GM13977 (cell line): ENCODE measurements at regions not wholly inside any gene's neighbourhood (a gene's known extent, or its start where the extent isn't known, plus 50 kb on each side); places are given as distances from the start of the nearest gene placed in this dataset.

Experiments used
- DNase-seq: peaks from one replicate; pipeline ENCODE4 v3.0.0; 2012; ENCODE audit warnings: low spot score
- in situ Hi-C: fragments of 300-500 bp; cut with MboI; formaldehyde crosslinking; loops from one replicate; pipeline ENCODE4 v1.12.0; 2022; ENCODE audit warnings: low sequenced_read_pairs, low pct_unique_long_range_greater_than_20kb, mixed read lengths, inconsistent platforms; ENCODE audit not compliant: unreplicated experiment
- TF ChIP-seq, protein P1 (sequence below): IDR thresholded peaks from 2 replicates; pipeline ENCODE4 v1.5.1; 2012; ENCODE audit warnings: mild to moderate bottlenecking, control low read depth; ENCODE audit not compliant: insufficient read depth; ENCODE audit errors: extremely low read depth, missing control alignments

- in situ Hi-C loops: no loop called here
- no peak for DNase-seq
- TF ChIP-seq, protein P1, sequence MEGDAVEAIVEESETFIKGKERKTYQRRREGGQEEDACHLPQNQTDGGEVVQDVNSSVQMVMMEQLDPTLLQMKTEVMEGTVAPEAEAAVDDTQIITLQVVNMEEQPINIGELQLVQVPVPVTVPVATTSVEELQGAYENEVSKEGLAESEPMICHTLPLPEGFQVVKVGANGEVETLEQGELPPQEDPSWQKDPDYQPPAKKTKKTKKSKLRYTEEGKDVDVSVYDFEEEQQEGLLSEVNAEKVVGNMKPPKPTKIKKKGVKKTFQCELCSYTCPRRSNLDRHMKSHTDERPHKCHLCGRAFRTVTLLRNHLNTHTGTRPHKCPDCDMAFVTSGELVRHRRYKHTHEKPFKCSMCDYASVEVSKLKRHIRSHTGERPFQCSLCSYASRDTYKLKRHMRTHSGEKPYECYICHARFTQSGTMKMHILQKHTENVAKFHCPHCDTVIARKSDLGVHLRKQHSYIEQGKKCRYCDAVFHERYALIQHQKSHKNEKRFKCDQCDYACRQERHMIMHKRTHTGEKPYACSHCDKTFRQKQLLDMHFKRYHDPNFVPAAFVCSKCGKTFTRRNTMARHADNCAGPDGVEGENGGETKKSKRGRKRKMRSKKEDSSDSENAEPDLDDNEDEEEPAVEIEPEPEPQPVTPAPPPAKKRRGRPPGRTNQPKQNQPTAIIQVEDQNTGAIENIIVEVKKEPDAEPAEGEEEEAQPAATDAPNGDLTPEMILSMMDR: no peak
These were observed 345.2 kb upstream of the CAMK1G start for GRCh38 chr1:209238356-209238755.

DNA sequence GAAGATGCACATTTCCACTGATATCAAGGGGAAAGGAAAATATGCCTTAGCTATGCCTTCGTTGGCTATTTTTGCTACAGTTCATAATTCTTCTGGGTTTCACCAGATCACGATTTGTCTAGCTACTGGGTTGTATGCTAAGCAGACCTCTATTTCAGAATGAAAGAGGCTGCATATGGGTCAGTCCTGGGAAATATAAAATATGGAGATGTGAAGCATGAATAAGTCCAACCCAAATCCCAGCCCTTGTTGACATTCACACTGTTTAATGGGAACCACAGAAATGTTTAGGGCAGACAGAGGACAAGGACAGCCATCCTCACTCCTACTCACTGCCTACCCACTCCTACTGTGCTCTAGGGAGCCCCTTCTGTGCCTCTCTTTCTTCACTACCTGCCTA lies 343.2 kb upstream of the CAMK1G start:
- DNase-seq: no peak
- in situ Hi-C loops: no loop called here
- TF ChIP-seq, protein P1: no peak

DNA sequence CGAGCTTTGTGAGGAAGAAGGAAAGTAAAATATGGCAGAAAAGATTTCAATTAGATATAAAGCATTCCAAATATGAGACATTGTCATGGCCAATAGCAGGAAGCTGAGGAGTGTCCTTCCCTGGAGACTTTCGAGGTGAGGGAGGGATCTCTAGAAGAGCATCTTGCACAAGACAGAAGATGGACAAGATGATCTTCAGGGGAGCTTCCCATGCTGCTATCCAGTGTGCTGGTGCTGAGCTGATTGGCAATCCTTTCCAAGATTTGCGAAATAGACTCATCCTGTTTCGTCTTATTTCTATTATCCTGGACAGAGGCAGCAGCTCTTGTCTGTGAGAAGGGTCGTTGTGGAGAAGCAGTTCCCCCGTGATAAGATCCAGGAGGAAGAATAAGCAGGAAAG lies 342.0 kb upstream of the CAMK1G start:
- DNase-seq: no peak
- TF ChIP-seq, protein P1: no peak
- in situ Hi-C loops: no loop called here

DNA sequence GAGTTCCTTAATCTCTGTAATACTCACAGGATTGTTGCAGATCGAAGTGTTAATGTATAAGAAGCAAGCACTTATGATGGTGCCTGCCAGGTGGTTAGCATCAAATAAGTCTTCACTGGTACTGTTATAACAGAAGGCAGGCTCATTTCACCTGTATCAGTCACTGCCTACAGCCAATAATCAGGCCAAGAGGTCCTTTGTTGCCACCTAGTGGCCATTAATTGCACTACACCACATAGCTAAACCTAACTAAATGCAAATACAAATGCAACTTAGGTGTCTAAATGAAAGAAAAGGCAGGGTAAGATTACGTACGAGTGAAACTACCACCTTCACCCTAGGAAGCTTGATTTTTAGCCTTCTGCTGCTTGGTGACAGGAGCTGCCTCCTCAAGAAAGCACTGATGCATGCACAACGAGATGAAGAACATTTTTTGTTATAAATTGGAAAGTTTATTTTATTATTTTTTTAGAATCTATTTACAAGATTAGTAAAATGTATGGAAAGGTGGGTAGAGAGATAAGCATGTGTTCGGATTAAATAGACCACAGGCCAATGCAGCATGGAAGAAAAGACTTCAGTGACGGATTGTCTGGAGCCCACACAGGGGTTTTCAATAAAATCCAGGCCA lies 334.8 kb upstream of the CAMK1G start:
- peak; percentile 57 for DNase-seq
- in situ Hi-C loops: no loop called here
- TF ChIP-seq, protein P1: peak; percentile 92

- in situ Hi-C loops: no loop called here
- TF ChIP-seq, protein P1: no peak
- DNase-seq: no peak
These were observed 334.2 kb upstream of the CAMK1G start for GRCh38 chr1:209249280-209249670.

GRCh38 chr1:209249785-209250440 lies 333.6 kb upstream of the CAMK1G start:
- in situ Hi-C loops: no loop called here
- TF ChIP-seq, protein P1: no peak
- no peak for DNase-seq
